Stimulated activated CD4-positive, alpha-beta T cell treated with anti-CD3 and anti-CD28 coated beads, Interleukin-2, amount 100 ng/mL, for 48 hours (primary cell): ENCODE measurements at regions not wholly inside any gene's neighbourhood (a gene's known extent, or its start where the extent isn't known, plus 50 kb on each side); places are given as distances from the start of the nearest gene placed in this dataset.

Experiments used
- DNase-seq, 2 donors: peaks; one replicate each; pipeline ENCODE4 v3.0.0-alpha.2; 2020

DNA sequence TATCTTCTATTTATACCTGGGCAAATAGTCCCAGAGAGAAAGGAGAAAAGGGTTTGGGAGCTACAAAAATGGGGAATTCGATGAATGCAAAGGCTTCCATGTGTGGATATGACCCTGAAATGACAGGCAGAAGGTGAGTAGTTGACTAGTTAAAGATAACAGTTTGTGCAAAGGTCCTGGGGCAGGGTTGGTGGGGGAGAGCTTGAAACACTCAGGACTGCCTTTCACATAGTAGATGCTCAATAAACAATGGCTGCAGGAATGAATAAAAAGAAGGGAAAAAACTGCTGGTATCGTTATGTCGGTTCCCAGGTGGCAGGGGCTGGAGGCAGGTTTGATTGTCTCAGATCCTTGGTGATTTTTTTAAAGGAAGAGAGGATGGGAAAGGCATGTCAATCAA is 445.5 kb downstream of the HAPSTR1 start:
- DNase-seq = no peak

DNA sequence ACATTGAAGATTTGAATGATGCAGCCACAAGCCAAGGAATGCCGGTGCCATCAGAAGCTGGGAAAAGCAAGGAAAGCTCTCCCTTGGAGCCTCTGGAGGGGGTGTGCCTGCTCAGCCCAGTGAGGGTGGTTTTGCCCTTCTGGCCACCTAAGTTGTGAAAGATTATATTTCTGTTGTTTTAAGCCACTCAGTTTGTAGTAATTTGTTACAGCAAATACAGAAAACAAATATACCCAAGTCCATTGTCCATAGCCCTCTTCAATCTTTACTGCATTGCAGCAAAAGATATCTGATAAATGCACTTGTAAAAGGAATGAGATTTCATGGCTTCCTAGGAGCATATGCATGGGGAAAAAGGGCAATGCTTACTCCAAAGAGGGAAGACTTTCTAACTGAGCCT is 447.9 kb downstream of the HAPSTR1 start:
- no peak for DNase-seq

- DNase-seq = no peak
Measured at GRCh38 chr16:9541723-9542122, 450.3 kb downstream of the HAPSTR1 start.

DNA sequence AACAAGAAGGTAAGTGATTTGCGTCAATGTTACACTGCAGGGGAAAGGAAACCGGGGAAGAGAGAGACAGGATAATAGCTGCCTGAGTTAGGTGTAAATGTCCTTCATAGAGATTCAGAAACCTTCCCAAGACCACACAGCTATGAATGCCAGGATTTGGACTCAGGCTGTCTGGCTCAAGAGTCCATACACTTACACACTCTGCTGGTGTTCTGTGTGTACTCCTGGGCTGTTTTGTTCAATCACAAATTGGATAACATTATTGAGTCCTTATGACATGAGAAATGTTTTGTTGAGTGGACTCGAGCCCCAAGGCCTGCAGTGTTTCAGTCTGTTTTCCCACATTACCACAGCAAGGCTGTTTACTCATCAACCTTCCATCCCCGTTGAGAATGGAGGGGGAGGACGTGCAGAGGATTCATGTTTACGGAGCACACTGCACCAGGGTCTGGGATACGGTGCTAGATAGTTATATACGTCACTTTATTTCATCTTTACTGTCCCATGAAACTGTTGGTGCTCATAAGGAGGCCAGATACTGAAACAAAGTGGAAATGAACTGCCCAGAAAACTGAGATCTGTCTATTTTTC is 450.8 kb downstream of the HAPSTR1 start:
- DNase-seq = no peak

GRCh38 chr16:9545522-9546437 is 454.3 kb downstream of the HAPSTR1 start:
- DNase-seq = no peak

DNA sequence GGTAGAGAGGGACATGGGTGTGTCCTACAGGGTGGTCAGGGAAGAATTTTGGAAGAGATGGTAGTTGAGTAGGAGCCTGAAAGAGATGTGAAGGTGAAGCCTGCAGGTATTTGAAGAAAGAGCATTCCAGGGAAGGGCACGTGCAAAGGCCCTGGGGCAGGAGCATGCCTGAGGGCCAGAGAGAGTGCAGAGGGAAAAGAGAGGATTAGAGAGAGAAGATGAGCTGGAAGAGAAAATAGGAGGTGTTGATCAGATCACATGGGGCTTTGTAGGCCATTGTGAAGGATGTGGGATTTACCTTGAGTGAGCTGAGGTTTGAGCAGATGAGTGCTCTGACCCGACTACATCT is 455.0 kb downstream of the HAPSTR1 start:
- DNase-seq = no peak

GRCh38 chr16:9549487-9549886 is 458.0 kb downstream of the HAPSTR1 start:
- no peak for DNase-seq

GRCh38 chr16:9555051-9555450 is 463.6 kb downstream of the HAPSTR1 start:
- DNase-seq = no peak

- DNase-seq = no peak
Measured at GRCh38 chr16:9556949-9557665, 465.7 kb downstream of the HAPSTR1 start.

GRCh38 chr16:9557713-9558112 is 466.3 kb downstream of the HAPSTR1 start:
- no peak for DNase-seq

DNA sequence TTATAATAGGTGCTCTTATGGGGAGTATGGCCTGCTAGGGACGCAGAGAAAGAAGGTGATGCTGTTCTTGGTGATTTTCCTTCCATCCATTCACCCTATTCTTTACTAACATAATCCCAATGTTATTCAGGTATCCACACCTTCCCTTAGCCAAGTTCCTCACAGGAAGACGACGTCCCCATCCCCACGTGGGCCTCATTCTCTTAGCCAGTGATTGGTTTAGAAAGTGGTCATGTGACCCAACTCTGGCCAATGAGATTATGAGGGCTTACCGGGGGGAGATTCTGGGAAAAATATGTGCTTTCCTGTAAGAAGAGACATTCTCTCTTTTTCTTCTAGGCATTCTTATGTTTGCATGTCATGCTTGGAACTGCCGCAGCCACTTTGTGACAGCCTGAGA is 474.7 kb downstream of the HAPSTR1 start:
- no peak for DNase-seq

DNA sequence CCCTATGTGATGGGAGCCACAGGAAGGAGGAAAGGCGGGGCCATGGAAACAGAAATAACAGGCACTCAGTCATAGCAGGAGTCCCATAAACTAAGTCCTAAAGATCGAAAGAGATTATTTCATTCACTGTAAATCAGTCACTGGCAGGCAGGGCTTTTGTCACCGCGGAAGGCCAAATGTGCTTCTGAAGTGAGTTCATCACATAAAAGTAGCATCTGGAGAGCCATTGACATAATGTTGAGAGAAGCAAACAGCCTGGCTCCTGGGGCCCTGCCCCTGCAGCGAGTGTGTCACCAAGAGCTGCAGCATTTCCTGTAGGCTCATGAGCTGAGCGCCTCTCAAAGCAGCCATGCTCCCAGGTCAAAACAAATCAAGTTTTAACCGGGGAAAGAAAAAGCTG is 476.2 kb downstream of the HAPSTR1 start:
- no peak for DNase-seq

DNA sequence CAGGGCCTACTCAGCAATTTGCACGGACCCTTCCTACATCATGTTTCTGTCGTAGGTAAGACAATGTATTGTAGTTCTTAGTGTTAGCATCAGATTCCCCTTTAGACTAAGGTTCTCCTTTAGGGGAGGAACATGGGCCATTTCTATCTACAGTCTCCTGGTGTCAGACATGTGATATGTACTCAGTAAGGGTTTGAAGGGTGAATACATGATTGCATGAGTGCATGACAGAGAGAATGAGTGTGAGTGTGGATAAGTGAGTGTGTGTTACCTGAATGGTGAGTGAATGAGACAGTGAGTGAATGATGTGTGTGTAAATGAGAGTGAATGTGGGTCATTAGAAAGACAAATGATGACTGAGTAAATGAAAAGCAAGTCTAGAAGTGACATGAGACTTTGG is 476.8 kb downstream of the HAPSTR1 start:
- no peak for DNase-seq

GRCh38 chr16:9570521-9570920 is 479.1 kb downstream of the HAPSTR1 start:
- no peak for DNase-seq

DNA sequence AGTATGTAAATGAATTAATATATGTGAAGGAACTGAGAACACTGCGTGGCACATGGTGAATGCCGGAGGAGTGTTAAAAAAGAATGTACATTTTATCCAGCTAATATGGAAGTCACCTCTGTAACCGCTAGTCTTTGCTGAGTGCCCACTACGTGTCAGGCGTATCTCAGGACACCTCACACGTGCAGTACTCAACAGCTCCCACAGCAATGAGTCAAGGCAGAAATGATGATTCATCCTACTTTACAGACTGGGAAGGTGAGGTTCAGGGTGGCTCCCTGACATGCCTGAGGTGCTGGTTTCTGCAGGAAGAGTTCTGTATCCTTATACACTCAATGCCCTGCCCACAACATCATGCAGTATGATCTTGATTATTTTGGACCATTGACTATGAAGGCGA is 487.0 kb downstream of the HAPSTR1 start:
- no peak for DNase-seq

DNA sequence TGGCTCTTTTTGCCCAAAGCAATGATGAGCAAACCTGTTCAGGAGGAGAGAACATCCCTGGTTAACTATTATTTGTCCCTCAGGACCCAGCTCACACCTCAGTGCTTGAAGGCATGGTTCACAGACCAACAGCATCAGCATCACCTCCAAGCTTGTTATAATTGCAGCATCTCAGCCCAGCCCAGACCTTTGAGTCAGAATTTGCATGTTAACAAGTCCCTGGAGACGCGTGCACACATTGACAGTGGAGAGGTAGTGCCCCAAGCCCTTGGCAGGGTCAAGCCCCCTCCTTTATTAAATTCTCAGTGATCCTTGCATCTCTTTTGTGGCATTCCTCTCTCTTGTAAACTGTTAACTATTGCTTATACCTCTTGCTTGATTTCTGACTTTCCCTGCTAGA is 488.6 kb downstream of the HAPSTR1 start:
- no peak for DNase-seq

DNA sequence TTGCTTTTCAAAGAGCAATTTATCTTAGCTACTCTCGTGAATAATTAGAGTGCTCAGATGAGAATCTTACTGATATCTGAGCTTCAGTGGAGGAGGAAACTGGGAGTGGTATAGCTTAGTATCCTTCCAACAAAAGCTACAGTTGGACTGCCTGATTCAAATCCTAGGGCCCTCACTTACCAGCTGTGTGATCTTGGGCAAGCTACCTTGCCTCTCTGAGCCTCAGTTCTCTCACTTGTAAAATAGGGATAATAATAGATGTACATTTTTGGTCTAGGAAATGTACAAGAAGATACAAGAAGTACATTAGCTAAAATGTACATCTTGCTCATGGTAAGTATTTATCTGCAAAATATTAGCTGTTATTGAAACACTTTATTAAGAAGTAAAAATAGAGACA is 502.0 kb downstream of the HAPSTR1 start:
- no peak for DNase-seq

DNA sequence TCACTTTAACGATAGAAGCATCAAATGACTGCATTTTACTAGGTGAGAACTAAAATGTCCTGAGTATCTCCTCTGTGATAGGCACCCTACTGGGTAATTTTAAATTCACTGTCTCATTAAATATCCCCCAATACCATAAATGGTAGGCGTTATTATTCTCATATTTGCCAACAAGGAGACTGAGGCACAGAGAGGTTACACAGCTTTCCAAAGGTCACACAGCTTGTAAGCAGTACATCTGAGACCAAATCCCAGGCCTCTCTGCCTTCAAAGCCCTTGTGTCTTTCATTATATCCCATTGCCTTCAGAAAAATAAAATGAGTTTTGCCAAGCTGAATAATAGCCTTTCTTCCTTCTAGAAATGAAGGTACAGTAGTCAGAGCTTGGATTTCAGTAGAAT is 502.6 kb downstream of the HAPSTR1 start:
- no peak for DNase-seq

DNA sequence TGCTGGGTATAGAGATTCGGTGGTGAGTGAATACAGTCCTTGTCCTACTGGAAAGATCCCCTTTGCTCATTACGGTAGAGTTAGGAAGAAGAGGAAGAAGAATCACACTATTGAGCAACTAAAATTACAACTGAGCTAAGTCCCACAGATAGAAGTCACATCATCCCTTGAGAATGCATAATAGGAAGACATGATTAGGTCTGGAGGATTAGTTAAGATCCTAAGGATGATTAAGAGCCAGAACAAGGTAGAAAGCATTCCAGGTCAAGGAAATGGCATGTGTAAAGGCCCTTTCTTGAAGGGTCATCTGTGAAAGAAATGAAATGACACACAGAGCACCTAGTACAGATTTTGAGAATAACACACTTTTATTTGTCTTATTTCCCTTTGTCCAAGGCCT is 503.5 kb downstream of the HAPSTR1 start:
- no peak for DNase-seq

DNA sequence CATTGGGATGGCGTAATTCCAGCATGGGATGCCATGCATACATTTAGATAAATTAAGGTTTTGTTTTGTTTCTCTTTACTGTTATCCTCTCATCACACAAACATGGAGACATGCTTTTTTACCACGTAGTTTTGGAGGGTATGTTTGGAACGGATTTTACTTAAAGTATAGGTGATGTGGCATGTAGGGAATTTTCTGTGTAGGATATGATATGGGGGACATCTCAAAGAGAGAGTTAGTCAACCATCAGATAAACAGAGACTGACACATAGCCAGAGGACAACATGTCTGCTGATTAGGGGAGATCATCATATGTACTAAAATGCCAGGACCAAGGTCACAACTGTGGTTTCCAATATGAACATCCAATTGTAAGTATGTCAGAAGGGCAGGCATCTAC is 503.9 kb downstream of the HAPSTR1 start:
- no peak for DNase-seq

GRCh38 chr16:9596788-9597187 is 505.3 kb downstream of the HAPSTR1 start:
- no peak for DNase-seq

DNA sequence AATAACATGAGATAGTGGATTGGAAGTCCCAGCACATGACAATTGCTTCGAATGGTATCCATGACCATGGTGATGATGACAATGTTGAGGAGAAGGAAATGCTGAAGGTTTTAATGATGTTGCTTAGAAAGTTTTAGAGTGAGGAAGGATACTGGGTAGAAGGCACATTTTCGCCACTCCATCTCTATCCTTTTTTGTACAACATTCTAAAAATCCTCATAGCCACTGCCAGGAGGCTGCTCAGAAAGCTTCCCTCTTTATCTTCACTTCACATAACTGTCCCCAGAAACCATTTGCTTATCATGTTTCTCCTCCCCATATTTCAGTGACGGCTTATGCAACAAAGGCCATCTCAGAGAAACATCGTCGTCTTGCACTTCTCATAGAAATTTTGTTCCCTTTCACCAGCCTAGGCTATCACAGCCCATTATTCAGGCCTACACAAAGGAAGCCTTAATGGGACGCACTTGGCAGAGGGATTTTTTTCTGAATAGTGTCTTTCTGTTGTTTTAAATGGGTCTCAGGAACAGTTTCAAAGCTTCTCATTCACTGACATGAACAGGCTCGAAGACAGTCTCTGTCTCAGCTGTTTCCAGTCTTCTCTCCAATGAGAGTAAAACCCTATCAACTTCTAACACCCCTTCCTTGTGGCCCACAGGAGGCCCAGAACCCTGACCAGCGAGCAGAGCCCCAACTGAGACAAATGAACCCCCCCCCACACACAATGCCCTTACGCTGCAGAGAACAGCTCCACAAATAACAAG is 506.7 kb downstream of the HAPSTR1 start:
- no peak for DNase-seq

DNA sequence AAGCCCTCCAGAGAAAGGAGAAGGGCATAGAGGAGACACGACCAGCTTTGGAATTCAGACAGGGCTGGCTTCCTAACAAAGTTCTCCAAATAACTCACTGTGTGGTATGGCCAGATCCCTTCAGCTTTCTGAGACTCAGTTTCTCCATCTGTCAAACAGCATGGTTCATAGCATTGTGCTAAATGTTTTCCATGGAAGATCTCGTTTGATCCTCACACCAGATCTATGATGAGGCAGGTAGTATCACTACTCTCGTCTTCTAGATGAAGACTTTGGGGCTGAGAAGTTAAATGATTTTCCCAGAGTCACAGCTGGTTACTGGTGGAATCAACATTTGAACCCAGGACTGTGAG is 507.3 kb downstream of the HAPSTR1 start:
- DNase-seq = no peak
